ENCODE measurements at regions not wholly inside any gene's neighbourhood (a gene's known extent, or its start where the extent isn't known, plus 50 kb on each side); places are given as distances from the start of the nearest gene placed in this dataset.

DNA sequence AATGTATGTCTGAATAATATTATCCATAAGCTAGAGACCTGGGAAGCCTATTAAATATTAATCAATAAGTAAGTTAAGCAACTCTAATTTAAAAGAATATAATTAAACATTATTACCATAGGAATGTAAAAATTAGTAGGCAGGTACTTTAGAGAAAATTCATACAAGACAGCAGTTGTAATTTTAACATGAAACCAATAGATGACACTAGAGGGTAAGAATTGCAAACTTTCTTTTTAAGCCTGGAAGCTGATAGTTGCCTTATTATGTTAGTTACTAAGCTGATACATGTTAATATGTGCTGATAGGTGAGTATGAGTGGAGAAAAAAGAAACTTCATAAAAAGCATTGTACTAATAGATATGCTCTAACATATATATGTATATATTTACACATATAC lies 1157.4 kb downstream of the FAM133A start:
- no peak overlapping the region for H3K27ac ChIP-seq (ENCODE audit: low read depth in 1 of 2, low read length in 2 of 2)
- no peaks in the 10 kb centered on the region for H3K36me3 ChIP-seq (ENCODE audit: insufficient read depth, low read length)
- no peak overlapping the region for H3K4me3 ChIP-seq (ENCODE audit: low read length)
- CTCF ChIA-PET, result no interaction called here
- no peaks in the 10 kb centered on the region for H3K4me1 ChIP-seq (ENCODE audit: insufficient read depth, low read length)
- ATAC-seq (ENCODE audit: poor library complexity), result no peak
- no peaks in the 10 kb centered on the region for H3K27me3 ChIP-seq (ENCODE audit: control insufficient read depth in 1 of 2, insufficient read depth in 2 of 2, low read length in 2 of 2)
- H3K4me3 Mint-ChIP-seq, result no peak overlapping the region
- TF ChIP-seq, protein P1, sequence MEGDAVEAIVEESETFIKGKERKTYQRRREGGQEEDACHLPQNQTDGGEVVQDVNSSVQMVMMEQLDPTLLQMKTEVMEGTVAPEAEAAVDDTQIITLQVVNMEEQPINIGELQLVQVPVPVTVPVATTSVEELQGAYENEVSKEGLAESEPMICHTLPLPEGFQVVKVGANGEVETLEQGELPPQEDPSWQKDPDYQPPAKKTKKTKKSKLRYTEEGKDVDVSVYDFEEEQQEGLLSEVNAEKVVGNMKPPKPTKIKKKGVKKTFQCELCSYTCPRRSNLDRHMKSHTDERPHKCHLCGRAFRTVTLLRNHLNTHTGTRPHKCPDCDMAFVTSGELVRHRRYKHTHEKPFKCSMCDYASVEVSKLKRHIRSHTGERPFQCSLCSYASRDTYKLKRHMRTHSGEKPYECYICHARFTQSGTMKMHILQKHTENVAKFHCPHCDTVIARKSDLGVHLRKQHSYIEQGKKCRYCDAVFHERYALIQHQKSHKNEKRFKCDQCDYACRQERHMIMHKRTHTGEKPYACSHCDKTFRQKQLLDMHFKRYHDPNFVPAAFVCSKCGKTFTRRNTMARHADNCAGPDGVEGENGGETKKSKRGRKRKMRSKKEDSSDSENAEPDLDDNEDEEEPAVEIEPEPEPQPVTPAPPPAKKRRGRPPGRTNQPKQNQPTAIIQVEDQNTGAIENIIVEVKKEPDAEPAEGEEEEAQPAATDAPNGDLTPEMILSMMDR (IDR thresholded peaks at IDR 0.05), result no peak
- H3K9me3 Mint-ChIP-seq, result no peaks in the 10 kb centered on the region
- H3K36me3 Mint-ChIP-seq (ENCODE audit: low read depth), result no peaks in the 10 kb centered on the region
- no peak overlapping the region for H3K27ac Mint-ChIP-seq
- no peaks in the 10 kb centered on the region for H3K27me3 Mint-ChIP-seq
- POLR2A ChIA-PET, result no interaction called here
- no peak for DNase-seq
- intact Hi-C loops (cut with DNase I, micrococcal nuclease), result no loop called here
- no peaks in the 10 kb centered on the region for H3K4me1 Mint-ChIP-seq (ENCODE audit: low read depth)
- H3K9me3 ChIP-seq (ENCODE audit: control insufficient read depth in 1 of 2, insufficient read depth in 1 of 2, low read length in 2 of 2), result no peaks in the 10 kb centered on the region

DNA sequence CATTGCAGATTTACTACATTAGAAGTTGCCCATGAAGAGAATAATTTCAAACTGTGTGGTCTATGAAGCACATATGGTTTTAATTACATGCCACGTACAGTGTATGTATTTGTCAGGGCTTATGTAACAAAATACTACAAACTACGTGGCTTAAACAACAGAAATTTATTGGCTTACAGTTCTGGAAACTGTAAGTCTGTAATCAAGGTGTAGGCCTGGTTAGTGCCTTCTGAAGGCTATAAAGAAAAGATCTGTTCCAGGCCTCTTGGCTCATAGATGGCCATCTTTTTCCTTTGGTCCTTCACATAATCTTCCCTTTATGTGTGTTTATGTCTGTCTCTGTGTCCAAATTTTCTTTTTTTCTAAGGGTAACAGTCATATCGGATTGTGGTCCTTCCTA lies 1160.2 kb downstream of the FAM133A start:
- H3K27ac Mint-ChIP-seq, result no peak overlapping the region
- Histone ChIP-seq H3K36me3 (ENCODE audit: insufficient read depth, low read length) (no peaks in the 10 kb centered on the region), H3K9me3 (ENCODE audit: control insufficient read depth in 1 of 2, insufficient read depth in 1 of 2, low read length in 2 of 2) (no peaks in the 10 kb centered on the region), H3K27me3 (ENCODE audit: control insufficient read depth in 1 of 2, insufficient read depth in 2 of 2, low read length in 2 of 2) (no peaks in the 10 kb centered on the region), H3K4me3 (ENCODE audit: low read length) (no peak overlapping the region), H3K27ac (ENCODE audit: low read depth in 1 of 2, low read length in 2 of 2) (no peak overlapping the region), H3K4me1 (ENCODE audit: insufficient read depth, low read length) (no peaks in the 10 kb centered on the region)
- H3K36me3 Mint-ChIP-seq (ENCODE audit: low read depth), result no peaks in the 10 kb centered on the region
- H3K9me3 Mint-ChIP-seq, result no peaks in the 10 kb centered on the region
- DNase-seq (no peak), ATAC-seq (ENCODE audit: poor library complexity) (no peak)
- ChIA-PET POLR2A (no interaction called here), CTCF (no interaction called here)
- H3K4me3 Mint-ChIP-seq, result no peak overlapping the region
- intact Hi-C loops (cut with DNase I, micrococcal nuclease), result no loop called here
- H3K27me3 Mint-ChIP-seq, result no peaks in the 10 kb centered on the region
- TF ChIP-seq, protein P1 (IDR thresholded peaks at IDR 0.05), result no peak
- H3K4me1 Mint-ChIP-seq (ENCODE audit: low read depth), result no peaks in the 10 kb centered on the region

DNA sequence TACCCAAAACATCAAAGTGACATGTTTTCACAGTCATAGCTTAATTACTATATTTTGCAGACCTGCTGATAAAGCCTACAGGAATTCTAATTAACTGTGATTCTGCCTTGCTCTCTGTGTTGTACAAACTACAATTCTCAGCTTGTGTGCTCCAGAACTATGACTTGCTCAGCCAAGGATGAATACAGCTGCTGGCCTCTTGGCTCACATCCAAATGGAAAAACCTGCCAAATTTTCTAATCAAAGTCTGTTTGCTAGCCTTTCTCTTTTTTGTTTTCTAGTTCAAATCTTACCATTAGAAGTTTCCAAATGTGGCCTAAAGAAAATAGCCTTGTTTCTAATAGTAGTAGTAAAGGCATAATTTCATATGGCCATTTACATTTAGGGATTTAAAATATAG lies 1176.8 kb downstream of the FAM133A start:
- no peaks in the 10 kb centered on the region for H3K36me3 ChIP-seq (ENCODE audit: insufficient read depth, low read length)
- no peaks in the 10 kb centered on the region for H3K4me1 ChIP-seq (ENCODE audit: insufficient read depth, low read length)
- H3K27me3 Mint-ChIP-seq, result no peaks in the 10 kb centered on the region
- POLR2A ChIA-PET, result no interaction called here
- TF ChIP-seq, protein P1 (IDR thresholded peaks at IDR 0.05), result no peak
- CTCF ChIA-PET, result no interaction called here
- no peak overlapping the region for H3K4me3 ChIP-seq (ENCODE audit: low read length)
- H3K27me3 ChIP-seq (ENCODE audit: control insufficient read depth in 1 of 2, insufficient read depth in 2 of 2, low read length in 2 of 2), result no peaks in the 10 kb centered on the region
- H3K27ac ChIP-seq (ENCODE audit: low read depth in 1 of 2, low read length in 2 of 2), result no peak overlapping the region
- H3K36me3 Mint-ChIP-seq (ENCODE audit: low read depth), result no peaks in the 10 kb centered on the region
- H3K4me3 Mint-ChIP-seq, result no peak overlapping the region
- no peaks in the 10 kb centered on the region for H3K4me1 Mint-ChIP-seq (ENCODE audit: low read depth)
- ATAC-seq (ENCODE audit: poor library complexity) (no peak), DNase-seq (no peak)
- no peaks in the 10 kb centered on the region for H3K9me3 Mint-ChIP-seq
- no peak overlapping the region for H3K27ac Mint-ChIP-seq
- intact Hi-C loops (cut with DNase I, micrococcal nuclease), result no loop called here
- peaks cover 0 to 4% of the 10 kb centered on the region in 2 experiments for H3K9me3 ChIP-seq (ENCODE audit: control insufficient read depth in 1 of 2, insufficient read depth in 1 of 2, low read length in 2 of 2)
